Renal pelvis (tissue), 1 donor: ENCODE measurements at regions not wholly inside any gene's neighbourhood (a gene's known extent, or its start where the extent isn't known, plus 50 kb on each side); places are given as distances from the start of the nearest gene placed in this dataset.
"Not testable (repeated sequence)": the region's sequence is repeated elsewhere in the genome, so short reads cannot be mapped to it uniquely, and the experiment has no call there.

Experiments used
- DNase-seq: peaks from one replicate; pipeline ENCODE4 v3.0.0-alpha.2; 2013

DNA sequence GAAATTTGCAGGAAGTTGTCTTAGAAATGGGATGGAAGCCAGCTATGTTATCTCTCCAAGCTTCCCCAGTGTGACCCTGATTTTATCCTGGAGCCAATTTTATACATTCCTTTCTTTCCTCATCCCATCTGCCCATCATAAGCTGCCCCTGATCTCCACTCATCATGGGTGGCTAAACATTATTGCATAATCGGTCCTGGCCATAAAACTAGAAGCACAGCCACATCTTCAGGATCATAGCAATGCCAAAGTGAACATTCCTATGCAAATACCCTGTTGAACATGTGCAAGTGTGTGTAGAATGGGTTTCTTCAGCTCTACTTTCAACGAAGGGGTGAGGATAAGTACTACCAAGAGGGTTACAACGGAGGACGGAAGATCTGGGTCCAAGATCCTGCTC, 50.6 kb upstream of the COG2 start:
- DNase-seq, result no peak

DNA sequence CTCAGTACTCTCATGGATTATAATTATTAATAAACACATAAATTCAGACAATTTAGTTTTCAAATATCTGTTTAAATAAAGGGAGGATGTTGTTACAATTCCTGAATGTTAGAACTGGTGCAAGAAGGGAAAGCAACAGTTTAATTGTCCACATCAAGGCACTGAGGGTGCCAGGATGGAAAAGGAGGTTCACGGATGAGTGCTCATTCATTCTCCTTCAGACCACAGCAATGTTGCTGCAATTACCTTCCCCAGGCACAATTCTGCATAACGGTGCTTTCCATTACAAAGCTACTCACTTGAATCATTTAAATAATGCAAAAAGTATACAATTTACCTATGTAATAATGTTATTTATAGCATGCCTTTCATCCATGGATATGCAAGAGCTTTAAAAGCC, 52.3 kb upstream of the COG2 start:
- DNase-seq, result no peak

- no peak for DNase-seq
Measured at GRCh38 chr1:230588323-230588746, 53.9 kb upstream of the COG2 start.

GRCh38 chr1:230587061-230587460, 55.2 kb upstream of the COG2 start:
- no peak for DNase-seq

DNA sequence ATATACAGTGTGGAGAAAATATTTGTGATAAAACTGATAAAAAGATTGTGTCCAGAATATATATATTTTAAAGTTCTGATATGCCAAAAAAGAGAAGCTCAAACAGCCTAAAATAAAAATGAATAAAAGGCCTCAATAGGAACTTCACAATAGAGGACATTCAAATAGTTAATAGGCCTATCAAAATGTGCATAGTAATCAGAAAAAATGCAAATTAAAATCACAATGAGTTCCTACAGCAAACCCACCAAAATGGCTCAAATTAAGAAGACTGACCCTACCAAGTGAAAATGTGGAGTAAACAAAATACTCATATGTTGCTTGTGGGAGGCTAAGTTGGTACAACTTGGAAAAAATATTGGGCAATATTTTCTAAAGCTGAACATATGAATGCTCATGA, 57.6 kb upstream of the COG2 start:
- no peak for DNase-seq

DNA sequence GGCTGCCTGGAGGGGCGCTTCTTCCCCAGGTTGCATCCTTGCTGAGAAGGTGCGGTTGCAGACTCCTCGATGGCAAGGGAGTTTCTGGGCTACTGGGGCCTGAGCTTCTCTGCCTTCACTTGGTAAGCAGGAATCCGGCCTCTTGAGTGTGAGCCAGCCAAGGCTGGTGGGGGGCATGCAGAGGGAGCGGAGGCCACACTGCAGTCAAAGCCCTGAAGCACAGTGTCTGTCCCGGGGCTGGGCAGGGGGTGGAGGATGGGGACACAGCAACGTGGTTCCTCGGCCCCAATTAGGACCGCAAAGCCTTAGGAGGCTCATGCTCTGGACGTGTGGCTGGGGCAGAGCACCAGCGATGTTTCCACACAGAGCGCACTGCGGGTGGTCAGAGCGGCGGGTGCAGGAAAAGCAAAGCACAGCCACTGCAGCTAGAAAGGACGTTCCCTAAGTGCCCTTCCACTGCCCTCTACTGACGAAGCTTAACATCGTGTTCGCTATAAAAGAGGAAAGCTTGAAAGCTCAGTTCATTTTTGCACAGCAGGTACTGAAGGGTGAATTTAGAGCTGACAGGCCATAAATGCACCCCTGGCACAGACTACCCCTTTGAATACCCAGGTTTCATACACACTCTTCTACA, 60.7 kb upstream of the COG2 start:
- no peak for DNase-seq

DNA sequence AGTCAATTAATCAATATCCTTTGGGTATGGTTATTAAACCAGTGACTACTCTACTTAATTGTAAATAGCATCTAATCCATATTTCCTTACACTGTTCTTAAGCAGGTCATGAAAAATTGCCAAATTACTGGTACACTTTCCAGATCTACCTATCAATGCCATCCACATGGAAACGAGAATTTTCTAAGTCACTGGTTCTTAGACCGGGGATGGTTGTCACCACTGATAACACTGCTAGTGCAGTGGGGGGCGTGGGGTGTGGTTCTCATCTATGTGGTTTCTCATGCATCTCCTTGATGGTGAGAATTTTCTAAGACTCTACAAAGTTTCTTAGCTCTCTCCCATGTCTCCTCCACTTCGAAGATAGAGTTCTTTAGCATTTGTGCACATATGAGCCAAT, 63.7 kb upstream of the COG2 start:
- no peak for DNase-seq

DNA sequence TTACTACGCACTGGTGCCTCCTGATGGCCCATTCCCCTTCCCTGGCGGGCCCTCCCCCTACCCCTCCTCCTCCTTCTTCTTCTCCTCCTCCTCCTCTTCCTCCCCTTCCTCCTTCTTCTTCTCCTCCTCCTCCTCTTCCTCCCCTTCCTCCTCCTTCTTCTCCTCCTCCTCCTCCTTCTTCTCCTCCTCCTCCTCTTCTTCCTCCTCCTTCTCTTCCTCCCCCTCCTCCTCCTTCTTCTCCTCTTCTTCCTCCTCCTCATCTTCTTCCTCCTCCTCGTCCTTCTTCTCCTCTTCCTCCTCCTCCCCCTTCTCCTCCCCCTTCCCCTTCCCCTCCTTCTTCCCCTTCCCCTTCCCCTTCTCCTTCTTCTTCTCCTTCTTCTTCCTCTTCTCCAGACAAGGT, 64.7 kb upstream of the COG2 start:
- DNase-seq, result no peak

DNA sequence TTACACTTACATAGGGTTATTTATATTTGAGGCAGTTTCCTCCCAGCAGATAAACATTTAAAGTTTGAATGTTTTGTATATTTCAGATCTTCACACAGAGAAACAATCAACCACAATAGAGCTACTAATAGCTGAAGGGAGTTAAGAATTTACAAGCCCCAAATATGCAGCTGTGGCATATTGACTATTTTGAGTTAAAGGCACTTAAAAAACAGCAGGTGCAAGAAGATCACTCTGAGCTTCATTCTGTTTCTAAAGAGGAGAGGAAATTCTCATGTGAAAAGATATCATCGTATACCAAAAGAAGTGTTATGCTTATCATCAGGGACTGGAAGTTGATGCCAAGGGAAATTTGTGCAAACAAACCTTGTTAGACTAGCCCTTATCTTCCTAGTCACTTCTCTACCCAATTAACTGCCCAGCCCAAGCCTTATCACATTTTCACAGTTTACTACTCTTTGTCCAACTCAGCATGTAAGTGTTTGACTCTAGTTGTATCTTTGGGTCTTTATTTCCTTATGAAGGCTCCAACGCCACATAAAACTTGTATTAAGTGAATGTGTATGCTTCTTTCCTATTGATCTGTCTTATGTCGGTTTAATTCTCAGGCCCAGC, 66.3 kb upstream of the COG2 start:
- no peak for DNase-seq

DNA sequence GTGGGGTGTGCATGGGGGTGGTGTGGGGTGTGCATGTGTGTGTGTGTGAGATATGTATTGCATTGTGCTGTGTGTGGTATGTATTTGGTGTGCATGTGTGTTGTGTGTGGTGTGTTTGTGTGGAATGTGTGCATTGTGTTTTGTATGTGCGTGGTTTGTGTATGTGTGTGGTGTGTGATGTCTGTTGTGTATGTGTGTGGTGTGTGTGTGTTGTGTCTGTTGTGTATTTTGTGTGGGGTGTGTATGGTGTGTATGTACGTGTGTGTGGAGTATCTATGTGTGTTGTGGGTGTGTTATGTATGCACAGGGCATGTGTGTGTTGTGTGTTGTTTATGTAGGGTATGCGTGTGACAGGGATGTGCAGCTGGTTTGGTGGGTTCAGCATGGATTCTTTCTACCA, 67.8 kb upstream of the COG2 start:
- no peak for DNase-seq

GRCh38 chr1:230573658-230574057, 68.6 kb upstream of the COG2 start:
- DNase-seq, result no peak

DNA sequence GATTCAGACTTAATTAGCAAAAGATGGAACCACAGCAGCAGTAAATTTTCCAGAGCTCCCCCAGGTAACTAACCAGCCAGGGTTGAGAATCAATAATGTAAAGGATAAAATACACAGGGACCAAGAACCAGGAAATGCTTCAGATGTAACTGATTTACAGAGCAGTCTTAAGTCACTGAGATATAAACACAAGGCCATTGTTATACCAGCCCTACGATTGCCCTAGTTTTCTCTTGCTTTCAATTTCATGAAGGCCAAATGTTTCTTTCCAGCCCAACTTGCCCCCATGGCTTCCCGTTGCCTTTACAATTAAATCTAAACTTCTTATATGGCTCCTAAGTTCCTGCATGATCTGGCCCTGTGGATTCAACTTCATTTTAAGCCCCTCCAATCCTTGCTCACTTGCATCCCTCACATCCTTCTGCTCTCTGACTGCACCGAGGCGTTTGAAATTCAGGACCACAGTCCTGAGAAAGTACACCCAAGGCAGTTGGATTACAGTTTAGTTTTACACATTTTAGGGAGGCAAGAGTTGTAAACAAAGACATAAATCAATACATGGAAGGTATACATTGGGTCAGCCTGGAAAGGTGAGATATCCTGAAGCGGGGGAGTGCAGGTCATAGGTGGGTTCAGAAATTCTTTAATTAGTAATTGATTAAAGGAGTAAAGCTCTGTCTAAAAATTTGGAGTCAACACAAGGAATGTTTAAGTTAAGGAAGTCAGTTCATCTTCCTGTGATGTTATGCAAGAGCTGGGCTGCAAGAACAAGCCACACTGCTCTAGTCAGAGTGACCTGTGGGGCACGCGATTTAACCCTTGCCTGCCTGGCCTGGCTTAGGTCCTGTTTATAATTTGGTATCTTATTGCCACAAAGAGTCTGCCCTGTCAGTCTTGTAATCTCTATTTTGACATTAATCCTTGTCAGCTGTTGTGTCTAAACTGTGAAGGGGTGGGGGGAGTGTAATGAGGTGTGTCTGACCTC, 69.9 kb upstream of the COG2 start:
- peak; percentile 63 for DNase-seq

GRCh38 chr1:230570724-230571360, 71.4 kb upstream of the COG2 start:
- DNase-seq, result no peak

GRCh38 chr1:230569201-230569600, 73.1 kb upstream of the COG2 start:
- no peak for DNase-seq

DNA sequence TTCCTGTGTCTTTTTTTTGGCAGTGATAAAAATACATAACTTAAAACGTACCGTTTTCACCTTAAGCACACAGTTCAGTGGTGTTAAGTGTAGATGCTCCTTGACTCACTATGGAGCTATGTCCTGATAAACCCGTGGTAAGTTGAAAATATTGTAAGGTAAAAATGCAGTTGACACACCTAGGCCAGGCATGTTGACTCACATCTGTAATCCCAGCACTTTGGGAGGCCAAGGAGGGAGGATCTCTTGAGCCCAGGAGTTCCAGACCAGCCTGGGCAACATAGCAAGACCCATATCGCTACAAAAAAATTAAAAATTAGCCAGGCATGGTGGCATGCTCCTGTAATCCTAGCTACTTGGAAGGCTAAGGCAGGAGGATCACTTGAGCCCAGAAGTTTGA, 73.6 kb upstream of the COG2 start:
- DNase-seq, result no peak

- no peak for DNase-seq
Measured at GRCh38 chr1:230568008-230568407, 74.3 kb upstream of the COG2 start.

DNA sequence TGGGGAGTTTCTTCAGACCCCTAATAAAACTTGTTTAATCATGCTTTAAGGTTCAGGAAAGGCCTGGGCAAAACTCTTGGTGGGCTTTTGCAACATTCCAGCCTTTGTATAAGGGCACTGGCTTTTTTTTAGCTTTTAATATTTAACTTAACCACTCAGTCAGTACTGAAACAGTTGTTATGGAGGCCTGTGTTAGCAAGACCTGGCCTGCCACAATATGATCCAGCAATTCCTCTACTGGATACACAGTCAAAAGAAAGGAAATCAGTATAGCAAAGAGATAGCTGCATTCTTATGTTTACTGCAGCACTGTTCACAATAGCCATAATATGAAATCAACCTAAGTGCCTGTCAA, 75.1 kb upstream of the COG2 start:
- DNase-seq, result no peak

- not testable (repeated sequence) for DNase-seq
Measured at GRCh38 chr1:230566532-230567220, 75.6 kb upstream of the COG2 start.

DNA sequence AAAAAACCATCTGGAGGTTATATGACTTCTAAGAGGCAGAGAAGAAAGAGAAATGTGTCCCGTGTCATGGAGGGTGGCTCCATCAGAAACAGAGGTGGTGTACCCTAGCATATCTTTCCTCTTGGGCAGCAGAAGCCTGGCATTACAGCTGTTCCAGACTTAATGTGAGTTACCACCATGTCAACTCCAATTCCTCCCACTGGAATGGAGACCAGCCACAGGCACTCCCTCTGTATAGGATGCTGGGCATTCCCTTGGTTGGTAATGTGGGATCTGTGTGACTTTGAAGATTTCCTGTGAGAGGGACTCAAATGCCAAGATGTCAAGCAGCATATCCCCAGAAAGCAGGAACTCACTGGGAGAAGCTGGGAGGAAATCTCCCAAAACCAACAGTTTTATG, 77.1 kb upstream of the COG2 start:
- DNase-seq, result no peak

- DNase-seq, result no peak
Measured at GRCh38 chr1:230563591-230563990, 78.7 kb upstream of the COG2 start.

GRCh38 chr1:230561570-230561969, 80.7 kb upstream of the COG2 start:
- DNase-seq, result no peak

GRCh38 chr1:230558324-230558723, 84.0 kb upstream of the COG2 start:
- DNase-seq, result no peak
